ENCODE measurements at regions not wholly inside any gene's neighbourhood (a gene's known extent, or its start where the extent isn't known, plus 50 kb on each side); places are given as distances from the start of the nearest gene placed in this dataset.

DNA sequence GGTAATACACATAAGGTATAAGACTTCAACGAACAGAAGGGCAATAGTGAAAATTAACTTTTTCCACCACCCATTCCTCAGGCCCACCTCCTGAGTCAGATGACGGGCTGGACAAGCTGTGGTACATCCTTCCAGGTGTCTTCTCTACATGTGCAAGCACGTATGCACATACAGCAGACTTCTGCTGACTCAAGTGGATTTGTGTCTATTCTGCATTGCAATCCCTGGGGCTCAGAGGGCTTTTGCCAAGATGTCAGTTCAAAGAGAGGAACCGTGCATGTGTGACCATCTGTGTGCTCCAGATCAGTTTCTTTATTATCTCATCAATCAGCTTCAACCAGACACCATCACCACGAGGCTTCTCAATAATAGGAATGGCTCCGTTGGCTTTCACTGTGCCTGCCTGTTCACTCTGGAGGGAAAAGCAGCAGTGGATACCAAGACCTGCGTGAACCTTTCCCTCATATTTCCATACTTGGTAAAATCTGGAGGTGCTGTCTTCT, 288.4 kb downstream of the MTRR start:
- TF ChIP-seq, protein P1, sequence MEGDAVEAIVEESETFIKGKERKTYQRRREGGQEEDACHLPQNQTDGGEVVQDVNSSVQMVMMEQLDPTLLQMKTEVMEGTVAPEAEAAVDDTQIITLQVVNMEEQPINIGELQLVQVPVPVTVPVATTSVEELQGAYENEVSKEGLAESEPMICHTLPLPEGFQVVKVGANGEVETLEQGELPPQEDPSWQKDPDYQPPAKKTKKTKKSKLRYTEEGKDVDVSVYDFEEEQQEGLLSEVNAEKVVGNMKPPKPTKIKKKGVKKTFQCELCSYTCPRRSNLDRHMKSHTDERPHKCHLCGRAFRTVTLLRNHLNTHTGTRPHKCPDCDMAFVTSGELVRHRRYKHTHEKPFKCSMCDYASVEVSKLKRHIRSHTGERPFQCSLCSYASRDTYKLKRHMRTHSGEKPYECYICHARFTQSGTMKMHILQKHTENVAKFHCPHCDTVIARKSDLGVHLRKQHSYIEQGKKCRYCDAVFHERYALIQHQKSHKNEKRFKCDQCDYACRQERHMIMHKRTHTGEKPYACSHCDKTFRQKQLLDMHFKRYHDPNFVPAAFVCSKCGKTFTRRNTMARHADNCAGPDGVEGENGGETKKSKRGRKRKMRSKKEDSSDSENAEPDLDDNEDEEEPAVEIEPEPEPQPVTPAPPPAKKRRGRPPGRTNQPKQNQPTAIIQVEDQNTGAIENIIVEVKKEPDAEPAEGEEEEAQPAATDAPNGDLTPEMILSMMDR (IDR thresholded peaks at IDR 0.05 in 2 of 3, conservative IDR thresholded peaks at IDR 0.05 in 1 of 3; ENCODE audit: borderline replicate concordance in 1 of 3, insufficient read depth in 1 of 3, low read depth in 2 of 3, low read length in 2 of 3): no peak
- TF ChIP-seq ZBTB33 (IDR thresholded peaks at IDR 0.05; ENCODE audit: extremely low read depth, insufficient replicate concordance, low read length): no peak
- TF ChIP-seq EZH2phosphoT487 (IDR thresholded peaks at IDR 0.05; ENCODE audit: borderline replicate concordance): no peak
- TF ChIP-seq RAD21 (IDR thresholded peaks at IDR 0.05; ENCODE audit: low read depth): no peak
- TF ChIP-seq, protein P2, sequence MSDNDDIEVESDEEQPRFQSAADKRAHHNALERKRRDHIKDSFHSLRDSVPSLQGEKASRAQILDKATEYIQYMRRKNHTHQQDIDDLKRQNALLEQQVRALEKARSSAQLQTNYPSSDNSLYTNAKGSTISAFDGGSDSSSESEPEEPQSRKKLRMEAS (IDR thresholded peaks at IDR 0.05): no peak
- no peak for TF ChIP-seq TCF7L2 (IDR thresholded peaks at IDR 0.05; ENCODE audit: borderline replicate concordance, extremely low read depth, insufficient read depth, insufficient read length)
- no peak for TF ChIP-seq EGR1 (IDR thresholded peaks at IDR 0.05; ENCODE audit: low read depth)
- TF ChIP-seq CEBPB (IDR thresholded peaks at IDR 0.05; ENCODE audit: low read depth): no peak
